Mesendoderm (in vitro differentiated cells): ENCODE measurements at regions not wholly inside any gene's neighbourhood (a gene's known extent, or its start where the extent isn't known, plus 50 kb on each side); places are given as distances from the start of the nearest gene placed in this dataset.

Experiments used
- DNase-seq: peaks from one replicate; pipeline ENCODE4 v3.0.0; 2013
- H2AK5ac ChIP-seq: 2 replicates; pipeline ENCODE4 v1.6.1; 2013; ENCODE audit warnings: low read length, inconsistent platforms
- H2BK120ac ChIP-seq: 2 replicates; pipeline ENCODE4 v1.6.1; 2013; ENCODE audit warnings: low read depth, mild to moderate bottlenecking, low read length, moderate library complexity, mixed read lengths
- H2BK15ac ChIP-seq: replicated peaks from 2 replicates; pipeline ENCODE4 v1.6.1; 2013; ENCODE audit warnings: low read depth, mild to moderate bottlenecking, moderate library complexity
- H2BK5ac ChIP-seq: 2 replicates; pipeline ENCODE4 v1.6.1; 2013; ENCODE audit warnings: low read length, inconsistent platforms
- H3K18ac ChIP-seq: 2 replicates; pipeline ENCODE4 v1.6.1; 2013; ENCODE audit warnings: mild to moderate bottlenecking, low read length, mixed read lengths
- H3K23ac ChIP-seq: one replicate; pipeline ENCODE4 v1.6.1; 2013; ENCODE audit warnings: low read length
- H3K27ac ChIP-seq: 2 replicates; pipeline ENCODE4 v1.5.1; 2013; ENCODE audit warnings: low read depth, mild to moderate bottlenecking, inconsistent platforms, low read length, moderate library complexity
- H3K27me3 ChIP-seq: 2 replicates; pipeline ENCODE4 v1.6.1; 2013; ENCODE audit warnings: low read length, control low read depth, mild to moderate bottlenecking, inconsistent platforms; ENCODE audit not compliant: insufficient read depth, poor library complexity
- H3K36me3 ChIP-seq: 2 replicates; pipeline ENCODE4 v1.6.1; 2013; ENCODE audit warnings: low read length, inconsistent platforms; ENCODE audit not compliant: control insufficient read depth, insufficient read depth
- H3K4ac ChIP-seq: one replicate; pipeline ENCODE4 v1.6.1; 2013; ENCODE audit warnings: low read depth, mild to moderate bottlenecking, low read length, moderate library complexity
- H3K4me1 ChIP-seq: 2 replicates; pipeline ENCODE4 v1.6.1; 2013; ENCODE audit warnings: low read depth, low read length, inconsistent platforms; ENCODE audit not compliant: control insufficient read depth
- H3K4me2 ChIP-seq: 2 replicates; pipeline ENCODE4 v1.6.1; 2013; ENCODE audit warnings: low read length
- H3K4me3 ChIP-seq: 2 replicates; pipeline ENCODE4 v1.5.1; 2013; ENCODE audit warnings: mild to moderate bottlenecking, low read length
- H3K56ac ChIP-seq: one replicate; pipeline ENCODE4 v1.6.1; 2013; ENCODE audit warnings: low read length
- H3K79me1 ChIP-seq: 2 replicates; pipeline ENCODE4 v1.6.1; 2013; ENCODE audit warnings: low read length, inconsistent platforms
- H3K79me2 ChIP-seq: 2 replicates; pipeline ENCODE4 v1.6.1; 2013; ENCODE audit warnings: mild to moderate bottlenecking, low read length; ENCODE audit not compliant: control insufficient read depth, insufficient read depth
- H3K9ac ChIP-seq: 2 replicates; pipeline ENCODE4 v1.6.1; 2013; ENCODE audit warnings: low read length, inconsistent platforms
- H4K5ac ChIP-seq: one replicate; pipeline ENCODE4 v1.6.1; 2013; ENCODE audit warnings: low read length
- H4K8ac ChIP-seq: one replicate; pipeline ENCODE4 v1.6.1; 2013; ENCODE audit warnings: low read depth, mild to moderate bottlenecking, control low read depth, low read length, moderate library complexity
- WGBS: extraction: QIAGEN DNeasy Blood & Tissue Kit; methylation state at CpG from one replicate; pipeline ENCODE4 v1.1.7; 2013; ENCODE audit warnings: low lambda C conversion rate, missing lambda C conversion rate; ENCODE audit not compliant: insufficient coverage; ENCODE audit errors: extremely low coverage; 5-methylcytosine and 5-hydroxymethylcytosine counted together

DNA sequence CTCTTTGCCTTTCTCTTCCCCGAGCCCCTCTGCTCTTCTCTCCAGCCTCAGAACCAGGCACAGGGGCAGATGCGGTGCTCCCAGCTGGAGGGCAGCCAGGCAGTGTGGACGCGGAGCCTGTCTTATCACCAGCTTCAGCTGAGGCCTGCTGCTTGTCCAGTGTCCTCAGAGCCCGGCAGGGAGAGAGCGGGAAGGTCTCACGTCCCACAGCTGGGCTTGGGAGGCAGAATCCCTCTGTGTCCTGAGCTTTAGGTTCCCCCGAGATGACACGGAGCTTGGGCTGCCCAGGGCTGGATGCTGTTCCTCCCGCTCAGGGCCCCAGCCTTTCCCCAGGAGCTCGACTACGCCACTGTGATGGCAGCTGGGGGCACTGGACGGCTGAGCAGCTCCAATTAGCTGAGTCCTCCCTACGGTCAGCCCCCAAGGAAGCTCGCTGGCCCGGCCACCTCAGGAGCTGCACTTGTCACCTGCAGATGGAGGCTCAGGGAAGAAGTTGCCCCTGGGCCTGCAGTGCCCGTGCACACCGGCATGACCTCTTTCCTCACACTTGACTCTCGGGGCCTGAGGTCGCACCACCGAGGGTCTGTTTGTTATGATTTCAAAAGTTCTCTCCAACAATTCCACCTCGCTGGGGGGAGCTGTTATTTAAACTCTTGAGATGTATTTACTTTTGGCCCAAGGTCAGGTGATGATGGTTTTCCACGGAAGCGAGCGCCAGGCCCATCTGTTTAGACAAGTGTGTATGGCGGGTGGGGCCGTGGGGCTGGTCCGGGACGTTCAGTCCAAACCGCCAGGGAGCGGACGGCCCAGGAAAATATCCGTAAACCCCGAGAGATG lies 127.3 kb downstream of the SIK1 start:
- WGBS: no CpG with 5 or more reads among the region's 34 CpGs
- Histone ChIP-seq H3K79me2 (no peaks in the 10 kb centered on the region), H3K4me2 (no peak overlapping the region), H3K4ac (no peak overlapping the region), H4K5ac (no peak overlapping the region), H3K9ac (no peak overlapping the region), H2AK5ac (no peak overlapping the region), H4K8ac (no peak overlapping the region), H3K27me3 (no peaks in the 10 kb centered on the region), H2BK5ac (no peak overlapping the region), H3K4me3 (no peak overlapping the region), H3K79me1 (no peaks in the 10 kb centered on the region), H3K56ac (no peak overlapping the region), H3K23ac (no peak overlapping the region), H2BK120ac (no peak overlapping the region), H2BK15ac (no peak overlapping the region), H3K27ac (no peak overlapping the region), H3K4me1 (no peaks in the 10 kb centered on the region), H3K18ac (no peak overlapping the region), H3K36me3 (no peaks in the 10 kb centered on the region)
- DNase-seq: no peak

DNA sequence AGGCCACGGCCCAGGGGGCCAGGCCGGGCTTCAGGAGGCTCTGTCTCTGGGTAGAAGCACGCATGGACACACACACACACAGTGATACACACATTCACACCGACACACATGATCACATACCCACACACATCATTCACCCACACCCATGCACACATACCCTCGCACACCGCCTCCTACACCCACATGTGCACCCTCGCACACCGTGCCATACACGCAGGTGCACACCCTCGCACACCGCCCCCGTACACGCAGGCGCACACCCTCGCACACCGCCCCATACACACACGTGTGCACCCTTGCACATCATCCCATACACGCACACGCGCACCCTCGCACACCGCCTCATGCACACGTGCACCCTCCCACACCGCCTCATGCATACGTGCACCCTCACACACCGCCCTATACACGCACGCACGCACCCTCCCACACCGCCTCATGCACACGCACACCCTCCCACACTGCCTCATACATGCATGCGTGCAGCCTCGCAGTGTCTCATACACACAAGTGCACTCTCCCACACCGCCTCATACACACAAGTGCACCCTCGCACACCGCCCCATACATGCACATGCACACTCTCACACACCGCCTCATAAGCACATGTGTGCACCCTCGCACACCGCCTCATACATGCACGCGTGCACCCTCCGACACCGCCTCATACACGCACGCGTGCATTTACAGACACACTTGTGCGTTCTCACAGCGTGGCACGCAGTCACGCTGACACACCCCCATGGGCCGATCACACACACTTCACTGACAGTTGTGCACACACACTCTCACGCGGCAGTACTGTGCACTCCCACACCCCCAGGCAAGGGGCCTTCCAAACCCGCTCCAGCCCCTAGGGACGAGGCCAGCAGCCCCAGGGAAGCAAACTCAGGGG lies 128.1 kb downstream of the SIK1 start:
- Histone ChIP-seq H4K5ac (no peak overlapping the region), H3K18ac (no peak overlapping the region), H3K4me1 (no peaks in the 10 kb centered on the region), H2AK5ac (no peak overlapping the region), H2BK15ac (no peak overlapping the region), H3K4ac (no peak overlapping the region), H3K4me3 (no peak overlapping the region), H3K27me3 (no peaks in the 10 kb centered on the region), H4K8ac (no peak overlapping the region), H3K56ac (no peak overlapping the region), H3K4me2 (no peak overlapping the region), H3K79me2 (no peaks in the 10 kb centered on the region), H3K9ac (no peak overlapping the region), H2BK120ac (no peak overlapping the region), H3K27ac (no peak overlapping the region), H3K36me3 (no peaks in the 10 kb centered on the region), H2BK5ac (no peak overlapping the region), H3K23ac (no peak overlapping the region), H3K79me1 (no peaks in the 10 kb centered on the region)
- DNase-seq: no peak
- WGBS: 100% methylated on average over 6 of the region's 55 CpGs

DNA sequence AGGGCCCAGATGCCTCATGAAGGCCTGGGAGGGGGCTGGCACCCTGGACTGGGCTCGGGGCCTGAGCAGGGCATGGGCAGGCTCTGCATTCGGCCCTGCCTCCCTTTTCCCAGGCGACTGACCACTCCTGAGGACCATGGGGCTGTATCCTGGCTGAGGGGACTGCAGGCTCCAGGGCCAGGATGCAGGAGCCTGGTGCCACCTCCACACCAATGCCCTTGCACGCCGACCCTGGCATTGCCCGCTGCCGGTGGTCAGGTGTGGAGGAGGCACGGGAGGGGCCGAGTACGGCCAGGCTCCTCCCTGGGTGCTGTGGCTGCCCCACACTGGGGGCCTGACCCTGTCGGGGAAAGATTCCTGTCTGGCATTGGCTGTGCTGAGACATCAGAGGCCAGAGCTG lies 128.9 kb downstream of the SIK1 start:
- no peak overlapping the region for H3K4me3 ChIP-seq
- H2AK5ac ChIP-seq: no peak overlapping the region
- H3K27me3 ChIP-seq: no peaks in the 10 kb centered on the region
- H3K4ac ChIP-seq: no peak overlapping the region
- no peak overlapping the region for H3K56ac ChIP-seq
- H2BK5ac ChIP-seq: no peak overlapping the region
- no peak overlapping the region for H3K27ac ChIP-seq
- no peak overlapping the region for H3K4me2 ChIP-seq
- no peak overlapping the region for H3K23ac ChIP-seq
- DNase-seq: no peak
- H3K18ac ChIP-seq: no peak overlapping the region
- no CpG with 5 or more reads among the region's 11 CpGs for WGBS
- H3K79me1 ChIP-seq: no peaks in the 10 kb centered on the region
- no peaks in the 10 kb centered on the region for H3K36me3 ChIP-seq
- no peaks in the 10 kb centered on the region for H3K79me2 ChIP-seq
- H3K4me1 ChIP-seq: no peaks in the 10 kb centered on the region
- no peak overlapping the region for H2BK120ac ChIP-seq
- no peak overlapping the region for H3K9ac ChIP-seq
- H2BK15ac ChIP-seq: no peak overlapping the region
- no peak overlapping the region for H4K8ac ChIP-seq
- no peak overlapping the region for H4K5ac ChIP-seq

DNA sequence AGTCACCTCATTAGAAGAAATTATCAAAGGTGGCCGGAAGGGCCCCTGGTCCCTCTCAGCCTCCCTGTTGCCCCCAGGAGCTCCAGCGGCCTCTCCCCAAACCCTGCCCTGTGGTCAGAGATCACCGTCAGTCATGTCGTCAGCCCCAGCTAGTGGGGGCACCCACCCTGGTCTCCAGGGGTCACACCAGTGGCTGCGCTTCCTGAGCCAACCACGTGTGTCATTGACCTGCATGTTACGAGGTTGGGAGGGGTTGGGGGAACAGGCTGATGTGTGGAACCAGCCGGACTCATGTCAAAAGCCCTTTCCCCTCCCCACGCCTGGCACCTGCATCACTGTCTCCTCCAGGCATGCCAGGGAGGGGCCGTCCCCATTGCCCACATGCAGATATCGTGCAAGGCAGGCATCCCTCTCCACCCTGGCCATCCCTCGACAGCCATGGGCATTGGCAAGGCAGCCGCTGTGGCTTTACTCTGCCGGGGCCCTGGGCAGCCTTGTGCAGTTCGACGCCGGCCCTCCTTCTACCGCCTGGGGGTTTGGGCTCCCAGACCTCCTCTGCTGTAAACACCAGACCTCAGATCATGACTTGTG lies 128.7 kb downstream of the CRYAA start:
- no peak overlapping the region for H4K5ac ChIP-seq
- no peak overlapping the region for H3K4ac ChIP-seq
- WGBS: no CpG with 5 or more reads among the region's 18 CpGs
- H3K18ac ChIP-seq: no peak overlapping the region
- H3K79me1 ChIP-seq: no peaks in the 10 kb centered on the region
- no peak overlapping the region for H3K56ac ChIP-seq
- no peaks in the 10 kb centered on the region for H3K79me2 ChIP-seq
- no peak overlapping the region for H3K4me3 ChIP-seq
- no peaks in the 10 kb centered on the region for H3K27me3 ChIP-seq
- H3K36me3 ChIP-seq: no peaks in the 10 kb centered on the region
- H3K4me1 ChIP-seq: no peaks in the 10 kb centered on the region
- H2BK5ac ChIP-seq: no peak overlapping the region
- no peak overlapping the region for H3K9ac ChIP-seq
- no peak overlapping the region for H2BK120ac ChIP-seq
- no peak overlapping the region for H2BK15ac ChIP-seq
- H3K4me2 ChIP-seq: no peak overlapping the region
- H3K27ac ChIP-seq: no peak overlapping the region
- no peak for DNase-seq
- H4K8ac ChIP-seq: no peak overlapping the region
- H3K23ac ChIP-seq: no peak overlapping the region
- no peak overlapping the region for H2AK5ac ChIP-seq

DNA sequence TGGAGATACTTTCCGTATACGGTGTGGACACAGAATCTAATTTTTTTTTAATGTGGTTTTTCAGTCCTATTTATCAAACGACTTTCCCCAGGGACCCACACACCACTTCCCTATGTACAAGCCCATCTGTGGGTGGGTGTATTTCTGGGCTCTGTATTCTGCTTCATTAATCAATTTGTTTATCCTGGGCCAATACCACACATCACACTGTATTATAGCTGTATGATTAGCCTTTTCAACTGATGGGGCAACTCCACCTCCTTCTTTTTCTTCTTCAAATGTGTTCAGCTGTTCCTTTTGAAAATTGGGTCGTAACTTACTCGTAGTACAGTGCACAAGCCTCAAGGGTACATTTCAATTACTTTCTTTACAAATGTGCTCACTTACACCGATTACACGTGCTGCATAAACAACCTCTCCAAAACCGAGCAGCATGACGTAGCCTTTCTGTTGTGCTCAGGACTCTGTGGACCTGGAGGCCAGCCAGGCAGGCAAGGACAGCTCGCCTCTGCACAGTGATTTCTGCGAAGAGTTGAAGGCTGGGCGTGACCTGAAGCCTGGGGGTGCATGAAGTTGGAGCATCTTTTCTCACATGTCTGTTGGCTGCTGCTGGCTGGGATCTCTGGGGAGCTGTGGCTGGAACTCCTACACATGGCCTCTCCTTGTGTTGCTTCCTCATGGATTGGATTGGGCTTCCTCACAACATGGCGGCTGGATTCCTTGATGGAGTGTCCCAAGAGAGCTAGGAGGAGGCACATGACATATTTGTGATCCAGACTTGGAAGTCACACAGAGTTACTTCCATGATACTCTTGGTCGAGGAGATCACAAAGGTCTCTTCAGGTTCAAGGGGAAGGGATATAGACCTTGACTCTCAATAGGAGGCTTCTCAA lies 126.5 kb downstream of the CRYAA start:
- H2BK120ac ChIP-seq: no peak overlapping the region
- no peak overlapping the region for H4K5ac ChIP-seq
- H3K79me1 ChIP-seq: no peaks in the 10 kb centered on the region
- H3K4me1 ChIP-seq: no peaks in the 10 kb centered on the region
- no peak for DNase-seq
- no peak overlapping the region for H3K23ac ChIP-seq
- H3K4ac ChIP-seq: no peak overlapping the region
- no CpG with 5 or more reads among the region's 14 CpGs for WGBS
- H3K4me3 ChIP-seq: no peak overlapping the region
- H2BK5ac ChIP-seq: no peak overlapping the region
- no peak overlapping the region for H3K56ac ChIP-seq
- no peak overlapping the region for H3K27ac ChIP-seq
- H3K27me3 ChIP-seq: no peaks in the 10 kb centered on the region
- H3K9ac ChIP-seq: no peak overlapping the region
- no peaks in the 10 kb centered on the region for H3K79me2 ChIP-seq
- H2AK5ac ChIP-seq: no peak overlapping the region
- H2BK15ac ChIP-seq: no peak overlapping the region
- no peaks in the 10 kb centered on the region for H3K36me3 ChIP-seq
- no peak overlapping the region for H4K8ac ChIP-seq
- H3K4me2 ChIP-seq: no peak overlapping the region
- no peak overlapping the region for H3K18ac ChIP-seq
